HCT116 (cell line): ENCODE measurements at regions not wholly inside any gene's neighbourhood (a gene's known extent, or its start where the extent isn't known, plus 50 kb on each side); places are given as distances from the start of the nearest gene placed in this dataset.

Experiments
- EZH2 ChIP-seq: fragments of 200-600 bp; sonication (generic); IDR thresholded peaks from 2 replicates; pipeline ENCODE4 v1.6.1; 2017; ENCODE audit warnings: antibody characterized with exemption, mixed run types
- JUND ChIP-seq: IDR thresholded peaks from 2 replicates; pipeline ENCODE4 v1.6.1; 2012
- POLR2A ChIP-seq: IDR thresholded peaks from 2 replicates; pipeline ENCODE4 v1.7.0; 2011; ENCODE audit warnings: borderline replicate concordance; ENCODE audit not compliant: insufficient read depth, insufficient read length; ENCODE audit errors: extremely low read depth
- POLR2AphosphoS5 ChIP-seq: IDR thresholded peaks from 2 replicates; pipeline ENCODE4 v1.6.1; 2011; ENCODE audit warnings: mild to moderate bottlenecking, low read depth, low read length, moderate library complexity
- RAD21 ChIP-seq: IDR thresholded peaks from 2 replicates; pipeline ENCODE4 v1.6.1; 2012; ENCODE audit warnings: low read depth, mild to moderate bottlenecking
- SRF ChIP-seq: IDR thresholded peaks from 2 replicates; pipeline ENCODE4 v1.6.1; 2012; ENCODE audit warnings: low read depth
- ZNF274 ChIP-seq: fragments of 200-500 bp; sonication (Bioruptor generic); IDR thresholded peaks from 2 replicates; pipeline ENCODE4 v1.6.1; 2014; ENCODE audit warnings: mild to moderate bottlenecking, low read depth, low read length, inconsistent platforms
- TF ChIP-seq, protein P1 (sequence below), 3 experiments: fragments of 200-600 bp in 1 of 3; sonication (generic) in 1 of 3; IDR thresholded peaks in 2 of 3; conservative IDR thresholded peaks in 1 of 3; 2 replicates each; pipeline ENCODE4 v1.5.1; 2012 to 2017; ENCODE audit warnings: low read depth in 2 of 3, low read length in 2 of 3, antibody characterized with exemption in 1 of 3, borderline replicate concordance in 1 of 3, control low read depth in 1 of 3, mild to moderate bottlenecking in 1 of 3, mixed read lengths in 1 of 3, mixed run types in 1 of 3, moderate library complexity in 1 of 3; ENCODE audit not compliant: insufficient read depth in 1 of 3
- TF ChIP-seq, protein P2 (sequence below): IDR thresholded peaks from 2 replicates; pipeline ENCODE4 v1.6.1; 2011; ENCODE audit warnings: mild to moderate bottlenecking, low read length, moderate library complexity; ENCODE audit not compliant: insufficient replicate concordance; ENCODE audit errors: extremely low read depth

GRCh38 chr11:81332276-81332675 lies 1401.4 kb downstream of the FAM181B start:
- TF ChIP-seq, protein P1, sequence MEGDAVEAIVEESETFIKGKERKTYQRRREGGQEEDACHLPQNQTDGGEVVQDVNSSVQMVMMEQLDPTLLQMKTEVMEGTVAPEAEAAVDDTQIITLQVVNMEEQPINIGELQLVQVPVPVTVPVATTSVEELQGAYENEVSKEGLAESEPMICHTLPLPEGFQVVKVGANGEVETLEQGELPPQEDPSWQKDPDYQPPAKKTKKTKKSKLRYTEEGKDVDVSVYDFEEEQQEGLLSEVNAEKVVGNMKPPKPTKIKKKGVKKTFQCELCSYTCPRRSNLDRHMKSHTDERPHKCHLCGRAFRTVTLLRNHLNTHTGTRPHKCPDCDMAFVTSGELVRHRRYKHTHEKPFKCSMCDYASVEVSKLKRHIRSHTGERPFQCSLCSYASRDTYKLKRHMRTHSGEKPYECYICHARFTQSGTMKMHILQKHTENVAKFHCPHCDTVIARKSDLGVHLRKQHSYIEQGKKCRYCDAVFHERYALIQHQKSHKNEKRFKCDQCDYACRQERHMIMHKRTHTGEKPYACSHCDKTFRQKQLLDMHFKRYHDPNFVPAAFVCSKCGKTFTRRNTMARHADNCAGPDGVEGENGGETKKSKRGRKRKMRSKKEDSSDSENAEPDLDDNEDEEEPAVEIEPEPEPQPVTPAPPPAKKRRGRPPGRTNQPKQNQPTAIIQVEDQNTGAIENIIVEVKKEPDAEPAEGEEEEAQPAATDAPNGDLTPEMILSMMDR (IDR thresholded peaks at IDR 0.05 in 2 of 3, conservative IDR thresholded peaks at IDR 0.05 in 1 of 3; ENCODE audit: borderline replicate concordance in 1 of 3, insufficient read depth in 1 of 3, low read depth in 2 of 3, low read length in 2 of 3), result no peak
- TF ChIP-seq POLR2AphosphoS5 (no peak), SRF (no peak), EZH2 (no peak), ZNF274 (no peak), JUND (no peak), RAD21 (no peak), POLR2A (no peak)
- TF ChIP-seq, protein P2, sequence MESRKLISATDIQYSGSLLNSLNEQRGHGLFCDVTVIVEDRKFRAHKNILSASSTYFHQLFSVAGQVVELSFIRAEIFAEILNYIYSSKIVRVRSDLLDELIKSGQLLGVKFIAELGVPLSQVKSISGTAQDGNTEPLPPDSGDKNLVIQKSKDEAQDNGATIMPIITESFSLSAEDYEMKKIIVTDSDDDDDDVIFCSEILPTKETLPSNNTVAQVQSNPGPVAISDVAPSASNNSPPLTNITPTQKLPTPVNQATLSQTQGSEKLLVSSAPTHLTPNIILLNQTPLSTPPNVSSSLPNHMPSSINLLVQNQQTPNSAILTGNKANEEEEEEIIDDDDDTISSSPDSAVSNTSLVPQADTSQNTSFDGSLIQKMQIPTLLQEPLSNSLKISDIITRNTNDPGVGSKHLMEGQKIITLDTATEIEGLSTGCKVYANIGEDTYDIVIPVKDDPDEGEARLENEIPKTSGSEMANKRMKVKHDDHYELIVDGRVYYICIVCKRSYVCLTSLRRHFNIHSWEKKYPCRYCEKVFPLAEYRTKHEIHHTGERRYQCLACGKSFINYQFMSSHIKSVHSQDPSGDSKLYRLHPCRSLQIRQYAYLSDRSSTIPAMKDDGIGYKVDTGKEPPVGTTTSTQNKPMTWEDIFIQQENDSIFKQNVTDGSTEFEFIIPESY, result no peak
